ENCODE measurements at regions not wholly inside any gene's neighbourhood (a gene's known extent, or its start where the extent isn't known, plus 50 kb on each side); places are given as distances from the start of the nearest gene placed in this dataset.
"Not testable (repeated sequence)": the region's sequence is repeated elsewhere in the genome, so short reads cannot be mapped to it uniquely, and the experiment has no call there.

DNA sequence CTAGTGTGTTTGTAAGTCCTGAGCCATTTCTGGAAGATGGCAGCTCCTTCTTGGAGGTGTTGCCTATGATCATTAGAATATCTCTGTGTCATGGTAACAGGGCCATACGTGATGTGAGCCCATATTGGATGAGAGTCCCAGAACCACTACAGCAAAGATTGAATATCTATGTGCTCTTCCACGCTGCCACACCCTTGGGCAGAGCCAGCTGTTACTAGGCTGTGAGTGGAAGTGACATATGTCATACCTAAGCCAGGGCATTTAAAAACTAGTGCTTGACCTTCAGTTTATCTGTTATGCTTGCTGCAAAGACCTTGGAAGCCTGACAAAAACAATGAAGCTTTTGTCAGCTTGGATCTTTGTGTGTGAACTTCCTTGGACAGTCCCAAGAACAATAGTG, 495.1 kb upstream of the CCDC196 start:
- no peak for ATAC-seq
- Mint-ChIP-seq H3K27ac (no peak overlapping the region), H3K36me3 (no peaks in the 10 kb centered on the region), H3K27me3 (ENCODE audit: low read depth in 2 of 2) (peaks cover 0 to 2% of the 10 kb centered on the region in 2 donors), H3K9me3 (no peaks in the 10 kb centered on the region), H3K4me1 (peaks cover 7 to 20% of the 10 kb centered on the region in 2 donors), H3K4me3 (no peak overlapping the region)
- H3K36me3 ChIP-seq (ENCODE audit: control insufficient read depth, insufficient read depth, low read length), result no peaks in the 10 kb centered on the region
- 88% methylated on average over 2 of the region's 2 CpGs for WGBS (ENCODE audit: insufficient coverage)
- peaks cover 5% of the 10 kb centered on the region for H3K4me1 ChIP-seq (ENCODE audit: control insufficient read depth, insufficient read depth, low read length)
- no peaks in the 10 kb centered on the region for H3K27me3 ChIP-seq (ENCODE audit: control insufficient read depth, insufficient read depth, low read length)
- no peak overlapping the region for H3K4me3 ChIP-seq (ENCODE audit: low read length)
- DNase-seq, result no peak
- no peaks in the 10 kb centered on the region for H3K9me3 ChIP-seq (ENCODE audit: control insufficient read depth, insufficient read depth, low read length)
- no peak overlapping the region for H3K27ac ChIP-seq (ENCODE audit: low read length)
- TF ChIP-seq, protein P1, sequence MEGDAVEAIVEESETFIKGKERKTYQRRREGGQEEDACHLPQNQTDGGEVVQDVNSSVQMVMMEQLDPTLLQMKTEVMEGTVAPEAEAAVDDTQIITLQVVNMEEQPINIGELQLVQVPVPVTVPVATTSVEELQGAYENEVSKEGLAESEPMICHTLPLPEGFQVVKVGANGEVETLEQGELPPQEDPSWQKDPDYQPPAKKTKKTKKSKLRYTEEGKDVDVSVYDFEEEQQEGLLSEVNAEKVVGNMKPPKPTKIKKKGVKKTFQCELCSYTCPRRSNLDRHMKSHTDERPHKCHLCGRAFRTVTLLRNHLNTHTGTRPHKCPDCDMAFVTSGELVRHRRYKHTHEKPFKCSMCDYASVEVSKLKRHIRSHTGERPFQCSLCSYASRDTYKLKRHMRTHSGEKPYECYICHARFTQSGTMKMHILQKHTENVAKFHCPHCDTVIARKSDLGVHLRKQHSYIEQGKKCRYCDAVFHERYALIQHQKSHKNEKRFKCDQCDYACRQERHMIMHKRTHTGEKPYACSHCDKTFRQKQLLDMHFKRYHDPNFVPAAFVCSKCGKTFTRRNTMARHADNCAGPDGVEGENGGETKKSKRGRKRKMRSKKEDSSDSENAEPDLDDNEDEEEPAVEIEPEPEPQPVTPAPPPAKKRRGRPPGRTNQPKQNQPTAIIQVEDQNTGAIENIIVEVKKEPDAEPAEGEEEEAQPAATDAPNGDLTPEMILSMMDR (IDR thresholded peaks at IDR 0.05), result no peak
- intact Hi-C loops (cut with micrococcal nuclease), result no loop called here

DNA sequence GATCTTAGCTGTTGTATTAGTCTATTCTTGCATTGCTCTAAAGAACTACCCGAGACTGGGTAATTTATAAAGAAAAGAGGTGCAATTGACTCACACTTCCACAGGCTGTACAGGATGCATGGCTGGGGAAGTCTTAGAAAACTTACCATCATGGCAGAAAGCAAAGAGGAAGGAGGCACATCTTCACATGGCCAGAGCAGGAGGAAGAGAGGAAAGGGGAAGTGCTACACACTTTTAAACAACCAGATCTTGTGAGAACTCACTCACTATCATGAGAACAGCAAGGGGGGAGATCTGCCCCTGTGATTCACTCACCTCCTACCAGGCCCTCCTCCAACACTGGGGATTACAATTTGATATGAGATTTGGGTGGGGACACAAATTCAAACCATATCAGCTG, 494.2 kb upstream of the CCDC196 start:
- ATAC-seq; H3K36me3 Mint-ChIP-seq; intact Hi-C loops (cut with micrococcal nuclease); H3K9me3 Mint-ChIP-seq; H3K4me3 Mint-ChIP-seq; H3K4me1 ChIP-seq (ENCODE audit: control insufficient read depth, insufficient read depth, low read length); H3K27ac ChIP-seq (ENCODE audit: low read length); H3K27ac Mint-ChIP-seq; DNase-seq; H3K36me3 ChIP-seq (ENCODE audit: control insufficient read depth, insufficient read depth, low read length); H3K27me3 ChIP-seq (ENCODE audit: control insufficient read depth, insufficient read depth, low read length); H3K9me3 ChIP-seq (ENCODE audit: control insufficient read depth, insufficient read depth, low read length); H3K4me3 ChIP-seq (ENCODE audit: low read length); H3K27me3 Mint-ChIP-seq (ENCODE audit: low read depth in 2 of 2): not testable (repeated sequence)
- WGBS (ENCODE audit: insufficient coverage), result 70% methylated on average over 1 of the region's 1 CpG
- H3K4me1 Mint-ChIP-seq, result peaks cover 7 to 20% of the 10 kb centered on the region in 2 donors

DNA sequence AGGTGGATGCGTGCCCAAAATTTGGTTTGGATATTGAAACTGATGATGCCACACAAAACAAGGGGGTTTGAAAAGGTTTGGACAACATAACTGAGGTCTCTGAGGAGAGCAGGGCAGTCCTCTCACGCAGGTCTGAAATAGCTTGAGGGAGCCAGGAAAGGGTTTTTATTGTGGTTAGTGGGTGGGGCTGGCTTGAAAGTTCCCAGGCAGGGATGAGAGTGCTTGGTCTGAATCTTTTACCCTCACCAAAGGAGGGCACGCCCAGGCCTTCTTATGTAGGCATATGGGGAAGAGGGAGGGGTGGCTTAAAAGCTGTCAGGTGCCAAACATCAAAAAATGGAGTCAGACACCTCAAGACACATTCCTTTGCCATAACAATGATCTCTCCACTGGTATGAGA, 493.1 kb upstream of the CCDC196 start:
- ATAC-seq (no peak), DNase-seq (peak in 1 of 2 donors; percentile 10)
- Mint-ChIP-seq H3K4me3 (no peak overlapping the region), H3K27ac (no peak overlapping the region), H3K36me3 (no peaks in the 10 kb centered on the region), H3K27me3 (ENCODE audit: low read depth in 2 of 2) (peaks cover 0 to 2% of the 10 kb centered on the region in 2 donors), H3K4me1 (peaks cover 7 to 20% of the 10 kb centered on the region in 2 donors), H3K9me3 (no peaks in the 10 kb centered on the region)
- no peaks in the 10 kb centered on the region for H3K27me3 ChIP-seq (ENCODE audit: control insufficient read depth, insufficient read depth, low read length)
- H3K4me1 ChIP-seq (ENCODE audit: control insufficient read depth, insufficient read depth, low read length), result peaks cover 5% of the 10 kb centered on the region
- intact Hi-C loops (cut with micrococcal nuclease), result no loop called here
- H3K36me3 ChIP-seq (ENCODE audit: control insufficient read depth, insufficient read depth, low read length), result no peaks in the 10 kb centered on the region
- no peak overlapping the region for H3K4me3 ChIP-seq (ENCODE audit: low read length)
- TF ChIP-seq, protein P1 (IDR thresholded peaks at IDR 0.05), result no peak
- WGBS (ENCODE audit: insufficient coverage), result 58% methylated on average over 2 of the region's 3 CpGs
- H3K9me3 ChIP-seq (ENCODE audit: control insufficient read depth, insufficient read depth, low read length), result no peaks in the 10 kb centered on the region
- H3K27ac ChIP-seq (ENCODE audit: low read length), result no peak overlapping the region

DNA sequence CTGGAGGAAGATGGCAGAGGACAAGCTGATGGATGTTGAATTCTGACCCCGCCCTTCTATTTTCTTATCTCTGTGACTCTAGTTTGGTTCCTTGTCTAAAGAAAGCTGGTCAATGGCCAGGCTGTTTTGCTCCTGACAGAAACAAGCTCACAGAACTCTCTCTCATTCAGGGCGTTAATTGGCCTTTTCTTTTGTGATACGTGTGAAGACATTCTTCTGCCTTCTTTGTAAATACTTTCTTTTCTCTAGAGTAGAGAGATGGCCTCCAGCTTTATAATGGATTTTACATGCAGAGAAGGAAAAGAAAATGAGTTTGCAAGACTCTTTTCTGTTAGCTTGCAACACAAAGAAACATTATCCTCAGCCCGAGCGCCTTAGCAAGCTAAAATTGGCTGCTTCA, 492.2 kb upstream of the CCDC196 start:
- intact Hi-C loops (cut with micrococcal nuclease), result no loop called here
- no peaks in the 10 kb centered on the region for H3K36me3 Mint-ChIP-seq
- WGBS (ENCODE audit: insufficient coverage), result 93% methylated on average over 3 of the region's 5 CpGs
- Histone ChIP-seq H3K4me1 (ENCODE audit: control insufficient read depth, insufficient read depth, low read length) (peaks cover 5% of the 10 kb centered on the region), H3K4me3 (ENCODE audit: low read length) (no peak overlapping the region), H3K9me3 (ENCODE audit: control insufficient read depth, insufficient read depth, low read length) (peaks cover 3% of the 10 kb centered on the region), H3K36me3 (ENCODE audit: control insufficient read depth, insufficient read depth, low read length) (no peaks in the 10 kb centered on the region), H3K27me3 (ENCODE audit: control insufficient read depth, insufficient read depth, low read length) (no peaks in the 10 kb centered on the region), H3K27ac (ENCODE audit: low read length) (no peak overlapping the region)
- no peaks in the 10 kb centered on the region for H3K9me3 Mint-ChIP-seq
- H3K27me3 Mint-ChIP-seq (ENCODE audit: low read depth in 2 of 2), result peaks cover 0 to 11% of the 10 kb centered on the region in 2 donors
- H3K27ac Mint-ChIP-seq, result no peak overlapping the region
- TF ChIP-seq, protein P1 (IDR thresholded peaks at IDR 0.05), result no peak
- H3K4me1 Mint-ChIP-seq, result peaks cover 7 to 20% of the 10 kb centered on the region in 2 donors
- no peak overlapping the region for H3K4me3 Mint-ChIP-seq
- ATAC-seq, result no peak
- no peak for DNase-seq

Measured in natural killer cell (primary cell).